ENCODE measurements at regions not wholly inside any gene's neighbourhood (a gene's known extent, or its start where the extent isn't known, plus 50 kb on each side); places are given as distances from the start of the nearest gene placed in this dataset.
"Not testable (repeated sequence)": the region's sequence is repeated elsewhere in the genome, so short reads cannot be mapped to it uniquely, and the experiment has no call there.

DNA sequence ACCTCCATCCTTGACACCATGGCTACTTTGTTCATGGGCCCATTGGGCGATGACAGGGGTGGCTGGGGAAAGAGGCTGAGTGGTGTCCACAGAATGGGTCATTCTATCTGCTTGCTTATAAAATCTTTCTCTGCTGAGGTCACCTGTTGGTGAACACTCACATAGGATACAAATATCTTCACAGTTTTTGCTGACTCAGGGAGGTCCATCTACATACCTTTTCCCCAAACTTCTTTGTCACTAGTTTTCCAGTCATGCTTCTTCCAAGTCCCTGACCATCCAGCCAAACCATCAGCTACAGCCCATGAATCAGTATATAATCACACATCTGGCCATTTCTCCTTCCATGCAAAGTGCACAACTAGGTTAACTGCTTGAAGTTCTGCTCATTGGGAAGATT is 347.6 kb downstream of the TMEM38B start:
- H3K9me3 ChIP-seq (replicated peaks); H3K4me3 ChIP-seq; H3K36me3 ChIP-seq; H3K4me1 ChIP-seq (replicated peaks); H3K27me3 ChIP-seq (replicated peaks); H3K27ac ChIP-seq; DNase-seq (ENCODE audit: low read depth in 1 of 2, low spot score in 2 of 2): not testable (repeated sequence)

GRCh38 chr9:106051545-106051944 is 357.2 kb downstream of the TMEM38B start:
- no peak overlapping the region for H3K27ac ChIP-seq

DNA sequence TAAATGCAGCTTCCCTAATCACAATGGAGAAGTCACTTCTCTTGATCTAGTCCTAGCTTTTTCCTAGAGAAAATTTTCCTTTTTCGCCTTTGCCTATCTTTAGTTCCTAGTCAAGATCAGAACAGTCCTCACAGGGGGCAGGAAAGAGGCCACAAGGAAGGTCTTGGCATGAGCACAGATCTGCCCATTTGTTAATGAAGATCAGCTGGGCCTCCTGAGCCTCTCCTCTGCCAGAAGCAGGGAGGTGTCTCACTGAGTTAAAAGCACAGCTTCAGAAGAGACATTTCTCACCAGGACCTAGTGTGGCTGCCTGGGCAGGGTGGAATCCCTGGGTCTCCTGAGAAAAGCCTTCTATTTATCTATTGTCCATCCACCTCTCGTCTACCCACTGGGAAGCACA is 357.8 kb downstream of the TMEM38B start:
- Histone ChIP-seq H3K4me3 (no peak overlapping the region), H3K27me3 (replicated peaks) (no peaks in the 10 kb centered on the region), H3K27ac (no peak overlapping the region), H3K36me3 (no peaks in the 10 kb centered on the region), H3K9me3 (replicated peaks) (no peaks in the 10 kb centered on the region), H3K4me1 (replicated peaks) (no peaks in the 10 kb centered on the region)
- DNase-seq (ENCODE audit: low read depth in 1 of 2, low spot score in 2 of 2) = no peak

More at GRCh38 chr9:106051545-106051944, 357.2 kb downstream of the TMEM38B start:
- no peak overlapping the region for H3K4me3 ChIP-seq
- H3K4me1 ChIP-seq (replicated peaks) = no peaks in the 10 kb centered on the region
- no peaks in the 10 kb centered on the region for H3K27me3 ChIP-seq (replicated peaks)
- H3K36me3 ChIP-seq = no peaks in the 10 kb centered on the region
- no peaks in the 10 kb centered on the region for H3K9me3 ChIP-seq (replicated peaks)
- no peak for DNase-seq (ENCODE audit: low read depth in 1 of 2, low spot score in 2 of 2)

GRCh38 chr9:106052735-106053134 is 358.4 kb downstream of the TMEM38B start:
- H3K36me3 ChIP-seq = no peaks in the 10 kb centered on the region
- no peak for DNase-seq (ENCODE audit: low read depth in 1 of 2, low spot score in 2 of 2)
- H3K27ac ChIP-seq = no peak overlapping the region
- H3K27me3 ChIP-seq (replicated peaks) = no peaks in the 10 kb centered on the region
- H3K4me1 ChIP-seq (replicated peaks) = no peaks in the 10 kb centered on the region
- no peaks in the 10 kb centered on the region for H3K9me3 ChIP-seq (replicated peaks)
- H3K4me3 ChIP-seq = no peak overlapping the region

- no peak overlapping the region for H3K4me3 ChIP-seq
- no peaks in the 10 kb centered on the region for H3K9me3 ChIP-seq (replicated peaks)
- H3K36me3 ChIP-seq = no peaks in the 10 kb centered on the region
- H3K4me1 ChIP-seq (replicated peaks) = no peaks in the 10 kb centered on the region
- DNase-seq (ENCODE audit: low read depth in 1 of 2, low spot score in 2 of 2) = no peak
- no peaks in the 10 kb centered on the region for H3K27me3 ChIP-seq (replicated peaks)
- H3K27ac ChIP-seq = no peak overlapping the region
These were observed 362.0 kb downstream of the TMEM38B start for GRCh38 chr9:106056328-106056727.

DNA sequence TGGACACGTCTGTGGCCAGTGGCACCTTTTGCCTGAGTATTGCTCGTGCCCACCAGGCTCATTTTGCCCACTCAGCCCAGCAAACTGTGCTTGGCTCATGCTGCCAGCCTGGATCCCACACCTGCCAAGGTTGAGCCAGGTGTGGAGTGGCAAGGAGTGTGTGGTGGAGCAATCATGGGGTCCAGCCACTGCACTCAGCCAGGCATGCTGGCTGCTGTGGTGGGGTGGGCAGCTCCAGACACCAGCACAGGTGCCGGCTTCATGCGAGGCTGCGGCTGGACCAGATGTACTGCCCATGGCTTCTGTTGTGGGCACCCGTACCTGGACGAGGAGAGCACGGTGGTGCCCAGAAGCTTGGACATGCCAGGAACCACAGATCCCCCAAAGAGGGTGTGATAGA is 364.1 kb downstream of the TMEM38B start:
- Histone ChIP-seq H3K36me3 (no peaks in the 10 kb centered on the region), H3K4me3 (no peak overlapping the region), H3K9me3 (replicated peaks) (no peaks in the 10 kb centered on the region), H3K27me3 (replicated peaks) (no peaks in the 10 kb centered on the region), H3K27ac (no peak overlapping the region), H3K4me1 (replicated peaks) (no peaks in the 10 kb centered on the region; the same call in 1 of the 2 replicates)
- no peak for DNase-seq (ENCODE audit: low read depth in 1 of 2, low spot score in 2 of 2)

GRCh38 chr9:106059886-106060285 is 365.5 kb downstream of the TMEM38B start:
- H3K4me3 ChIP-seq = no peak overlapping the region
- no peaks in the 10 kb centered on the region for H3K9me3 ChIP-seq (replicated peaks)
- H3K27ac ChIP-seq = no peak overlapping the region
- no peak for DNase-seq (ENCODE audit: low read depth in 1 of 2, low spot score in 2 of 2)
- H3K27me3 ChIP-seq (replicated peaks) = no peaks in the 10 kb centered on the region
- no peaks in the 10 kb centered on the region; the same call in 1 of the 2 replicates for H3K4me1 ChIP-seq (replicated peaks)
- H3K36me3 ChIP-seq = no peaks in the 10 kb centered on the region

DNA sequence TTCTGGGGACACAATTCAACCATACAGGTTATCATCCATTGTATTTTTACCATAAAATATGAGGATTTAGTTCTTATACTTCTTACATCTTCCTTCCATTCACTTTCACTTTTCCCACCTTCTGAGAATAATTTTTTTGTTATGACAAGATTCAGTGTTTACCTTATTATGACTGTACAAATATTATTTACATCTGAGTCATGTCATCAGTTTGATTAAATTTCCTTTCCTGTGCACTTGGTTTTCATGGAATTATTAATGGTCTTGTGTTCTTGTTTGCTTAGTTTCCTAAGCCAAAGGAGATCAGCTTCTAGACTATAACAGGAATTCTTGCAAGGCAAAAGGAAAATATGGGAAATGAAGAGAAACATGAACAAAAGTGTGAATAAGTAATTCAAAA is 366.5 kb downstream of the TMEM38B start:
- Histone ChIP-seq H3K9me3 (replicated peaks) (no peaks in the 10 kb centered on the region), H3K4me1 (replicated peaks) (peaks cover 3% of the 10 kb centered on the region), H3K4me3 (no peak overlapping the region), H3K27ac (no peak overlapping the region), H3K36me3 (no peaks in the 10 kb centered on the region), H3K27me3 (replicated peaks) (no peaks in the 10 kb centered on the region)
- DNase-seq (ENCODE audit: low read depth in 1 of 2, low spot score in 2 of 2) = no peak

- no peaks in the 10 kb centered on the region for H3K27me3 ChIP-seq (replicated peaks)
- no peak overlapping the region for H3K4me3 ChIP-seq
- no peaks in the 10 kb centered on the region for H3K36me3 ChIP-seq
- DNase-seq (ENCODE audit: low read depth in 1 of 2, low spot score in 2 of 2) = no peak
- peaks cover 3% of the 10 kb centered on the region for H3K4me1 ChIP-seq (replicated peaks)
- H3K9me3 ChIP-seq (replicated peaks) = no peaks in the 10 kb centered on the region
- H3K27ac ChIP-seq = no peak overlapping the region
These were observed 367.9 kb downstream of the TMEM38B start for GRCh38 chr9:106062250-106062649.

DNA sequence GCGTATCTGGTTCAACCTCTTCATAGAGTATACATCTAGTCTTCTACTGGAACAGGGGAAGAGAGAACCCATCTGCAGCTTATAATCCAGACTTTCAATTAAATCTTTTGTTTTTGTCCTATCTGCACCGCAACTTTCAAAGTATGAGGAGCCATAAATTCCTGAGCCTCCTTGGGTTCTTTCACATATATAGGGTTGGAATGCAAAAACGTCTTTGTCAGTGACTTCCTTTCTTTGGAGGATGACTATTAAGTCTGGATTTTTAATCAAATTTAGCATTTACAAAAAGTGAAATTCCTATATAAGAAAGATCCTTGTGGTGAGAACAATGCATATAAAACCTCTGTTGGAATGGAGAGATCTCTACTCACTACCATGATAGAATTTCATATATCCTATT is 370.8 kb downstream of the TMEM38B start:
- Histone ChIP-seq H3K36me3 (no peaks in the 10 kb centered on the region), H3K4me1 (replicated peaks) (peaks cover 3% of the 10 kb centered on the region), H3K4me3 (no peak overlapping the region), H3K27ac (no peak overlapping the region), H3K9me3 (replicated peaks) (no peaks in the 10 kb centered on the region), H3K27me3 (replicated peaks) (no peaks in the 10 kb centered on the region)
- DNase-seq (ENCODE audit: low read depth in 1 of 2, low spot score in 2 of 2) = no peak

- no peaks in the 10 kb centered on the region for H3K9me3 ChIP-seq (replicated peaks)
- H3K36me3 ChIP-seq = no peaks in the 10 kb centered on the region
- H3K27me3 ChIP-seq (replicated peaks) = no peaks in the 10 kb centered on the region
- no peak overlapping the region for H3K4me3 ChIP-seq
- peaks cover 3% of the 10 kb centered on the region for H3K4me1 ChIP-seq (replicated peaks)
- no peak for DNase-seq (ENCODE audit: low read depth in 1 of 2, low spot score in 2 of 2)
- H3K27ac ChIP-seq = no peak overlapping the region
These were observed 371.4 kb downstream of the TMEM38B start for GRCh38 chr9:106065579-106066214.

- no peak overlapping the region for H3K27ac ChIP-seq
- H3K36me3 ChIP-seq = no peaks in the 10 kb centered on the region
- no peaks in the 10 kb centered on the region for H3K9me3 ChIP-seq (replicated peaks)
- no peaks in the 10 kb centered on the region for H3K27me3 ChIP-seq (replicated peaks)
- DNase-seq (ENCODE audit: low read depth in 1 of 2, low spot score in 2 of 2) = no peak
- H3K4me1 ChIP-seq (replicated peaks) = peaks cover 3% of the 10 kb centered on the region
- H3K4me3 ChIP-seq = no peak overlapping the region
These were observed 372.7 kb downstream of the TMEM38B start for GRCh38 chr9:106066940-106067524.

DNA sequence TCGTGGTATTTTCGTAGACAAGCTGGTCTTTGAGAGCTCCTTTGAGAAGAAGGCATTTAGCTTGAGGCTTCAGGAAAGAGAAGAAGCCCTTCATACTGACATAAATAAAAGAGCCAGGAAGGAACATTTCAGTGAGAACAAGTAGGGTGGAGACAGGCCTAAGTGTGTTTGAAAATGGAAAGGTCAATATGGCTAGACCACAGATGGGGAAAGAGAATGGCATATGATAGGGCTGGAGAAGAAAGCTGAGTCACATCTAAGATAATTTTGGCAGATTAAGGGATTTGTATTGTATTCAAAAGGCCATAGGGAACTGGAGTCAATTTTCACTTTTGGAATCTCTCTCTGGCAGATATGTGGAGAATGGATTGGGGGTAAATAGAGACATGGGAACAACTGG is 374.9 kb downstream of the TMEM38B start:
- H3K9me3 ChIP-seq (replicated peaks) = no peaks in the 10 kb centered on the region
- H3K27me3 ChIP-seq (replicated peaks) = no peaks in the 10 kb centered on the region
- H3K36me3 ChIP-seq = no peaks in the 10 kb centered on the region
- H3K4me3 ChIP-seq = no peak overlapping the region
- H3K4me1 ChIP-seq (replicated peaks) = peaks cover 3% of the 10 kb centered on the region; the same call in 1 of the 2 replicates
- DNase-seq (ENCODE audit: low read depth in 1 of 2, low spot score in 2 of 2) = no peak
- no peak overlapping the region for H3K27ac ChIP-seq

DNA sequence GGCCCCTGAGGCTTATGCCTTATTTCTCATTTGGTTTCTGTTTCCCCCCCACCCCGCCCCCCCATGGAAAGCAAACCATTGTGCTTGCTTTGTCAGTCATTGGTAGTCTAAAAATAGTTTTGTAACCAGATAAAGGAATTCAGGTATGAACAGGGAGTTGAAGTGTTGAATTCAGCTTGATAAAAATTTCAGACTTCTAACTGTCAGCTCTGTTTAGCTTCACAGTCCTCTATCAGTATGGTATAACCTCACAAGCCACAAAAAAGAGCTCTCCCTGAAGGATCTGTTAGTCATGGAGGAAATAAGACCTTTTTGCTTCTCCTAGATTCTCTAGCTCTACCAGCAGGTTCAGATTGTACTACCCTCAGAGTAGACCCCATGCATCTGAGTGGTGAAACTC is 378.1 kb downstream of the TMEM38B start:
- Histone ChIP-seq H3K27me3 (replicated peaks) (no peaks in the 10 kb centered on the region), H3K9me3 (replicated peaks) (no peaks in the 10 kb centered on the region), H3K36me3 (no peaks in the 10 kb centered on the region), H3K4me1 (replicated peaks) (peaks cover 20% of the 10 kb centered on the region), H3K4me3 (no peak overlapping the region), H3K27ac (no peak overlapping the region)
- no peak for DNase-seq (ENCODE audit: low read depth in 1 of 2, low spot score in 2 of 2)

- H3K27me3 ChIP-seq (replicated peaks) = no peaks in the 10 kb centered on the region
These were observed 379.7 kb downstream of the TMEM38B start for GRCh38 chr9:106074006-106074405.

More at GRCh38 chr9:106074006-106074405, 379.7 kb downstream of the TMEM38B start:
- H3K4me1 ChIP-seq (replicated peaks) = peaks cover 35% of the 10 kb centered on the region
- no peaks in the 10 kb centered on the region for H3K36me3 ChIP-seq
- H3K27ac ChIP-seq = no peak overlapping the region
- no peak for DNase-seq (ENCODE audit: low read depth in 1 of 2, low spot score in 2 of 2)
- no peaks in the 10 kb centered on the region for H3K9me3 ChIP-seq (replicated peaks)
- no peak overlapping the region for H3K4me3 ChIP-seq
